ENCODE measurements at regions not wholly inside any gene's neighbourhood (a gene's known extent, or its start where the extent isn't known, plus 50 kb on each side); places are given as distances from the start of the nearest gene placed in this dataset.

GRCh38 chr17:55632893-55633292 lies 89.8 kb downstream of the TMEM100 start:
- no peak for DNase-seq

- no peak for DNase-seq
Measured at GRCh38 chr17:55632236-55632635, 90.4 kb downstream of the TMEM100 start.

- DNase-seq, result no peak
Measured at GRCh38 chr17:55629995-55630394, 92.7 kb downstream of the TMEM100 start.

- DNase-seq, result no peak
Measured at GRCh38 chr17:55625521-55625920, 97.1 kb downstream of the TMEM100 start.

GRCh38 chr17:55624772-55625433 lies 97.8 kb downstream of the TMEM100 start:
- DNase-seq, result no peak

- DNase-seq, result no peak
Measured at GRCh38 chr17:55622547-55622946, 100.1 kb downstream of the TMEM100 start.

- no peak for DNase-seq
Measured at GRCh38 chr17:55620945-55621344, 101.7 kb downstream of the TMEM100 start.

- DNase-seq, result no peak
Measured at GRCh38 chr17:55620023-55620422, 102.6 kb downstream of the TMEM100 start.

- no peak for DNase-seq
Measured at GRCh38 chr17:55617441-55617840, 105.2 kb downstream of the TMEM100 start.

GRCh38 chr17:55614061-55614460 lies 102.8 kb upstream of the SMIM36 start:
- no peak for DNase-seq

- DNase-seq, result no peak
Measured at GRCh38 chr17:55612691-55613141, 101.5 kb upstream of the SMIM36 start.

GRCh38 chr17:55607731-55608341 lies 96.6 kb upstream of the SMIM36 start:
- peak; percentile 17 for DNase-seq

- DNase-seq, result no peak
Measured at GRCh38 chr17:55606488-55606815, 95.2 kb upstream of the SMIM36 start.

GRCh38 chr17:55605705-55606487 lies 94.6 kb upstream of the SMIM36 start:
- no peak for DNase-seq

GRCh38 chr17:55601874-55602364 lies 90.7 kb upstream of the SMIM36 start:
- DNase-seq, result peak; percentile 56

- DNase-seq, result no peak
Measured at GRCh38 chr17:55598495-55598894, 87.2 kb upstream of the SMIM36 start.

GRCh38 chr17:55588446-55589242 lies 77.4 kb upstream of the SMIM36 start:
- peak; percentile 38 for DNase-seq

GRCh38 chr17:55587608-55588139 lies 76.4 kb upstream of the SMIM36 start:
- no peak for DNase-seq

GRCh38 chr17:55585629-55586028 lies 74.4 kb upstream of the SMIM36 start:
- no peak for DNase-seq

GRCh38 chr17:55584861-55585260 lies 73.6 kb upstream of the SMIM36 start:
- DNase-seq, result no peak

GRCh38 chr17:55584055-55584685 lies 72.9 kb upstream of the SMIM36 start:
- DNase-seq, result no peak

- peak; percentile 31 for DNase-seq
Measured at GRCh38 chr17:55582897-55583296, 71.6 kb upstream of the SMIM36 start.
